H1 (cell line): ENCODE measurements at regions not wholly inside any gene's neighbourhood (a gene's known extent, or its start where the extent isn't known, plus 50 kb on each side); places are given as distances from the start of the nearest gene placed in this dataset.

Experiments used
- CTCF ChIA-PET: fragments of 300-600 bp; sonication (Branson Sonifier 250); formaldehyde crosslinking; loops from one replicate; lab custom pipeline; 2021; ENCODE audit not compliant: partially characterized antibody; lab: Charles Lee
- POLR2A ChIA-PET: fragments of 300-600 bp; sonication (Branson Sonifier 250); formaldehyde crosslinking; loops from one replicate; lab custom pipeline; 2021; ENCODE audit warnings: inconsistent platforms; ENCODE audit not compliant: partially characterized antibody; lab: Charles Lee
- DNase-seq, 2 experiments: peaks; one replicate each; pipeline versions ENCODE4 v3.0.0 to v3.0.0-alpha.2; 2010 to 2022; ENCODE audit warnings: low spot score in 2 of 2, low read depth in 1 of 2, mixed read lengths in 1 of 2
- FAIRE-seq: peaks from 2 replicates; lab custom pipeline; 2011; peaks lifted over from hg19 to GRCh38; lab: Jason Lieb, UNC
- H2AFZ ChIP-seq: 2 replicates; pipeline ENCODE4 v1.8.1; 2012; ENCODE audit warnings: low read length, inconsistent platforms
- H2AK5ac ChIP-seq: 2 replicates; pipeline ENCODE4 v1.6.1; 2013; ENCODE audit warnings: low read depth, low read length
- H2BK120ac ChIP-seq: replicated peaks from 2 replicates; pipeline ENCODE3; 2013; ENCODE audit warnings: low read depth, low read length, inconsistent platforms
- H2BK12ac ChIP-seq: 2 replicates; pipeline ENCODE4 v1.6.1; 2013; ENCODE audit warnings: low read depth, low read length
- H2BK15ac ChIP-seq: 2 replicates; pipeline ENCODE4 v1.6.1; 2013; ENCODE audit warnings: low read length
- H2BK20ac ChIP-seq: 2 replicates; pipeline ENCODE4 v1.6.1; 2013; ENCODE audit warnings: low read length
- H2BK5ac ChIP-seq: 2 replicates; pipeline ENCODE4 v1.6.1; 2013; ENCODE audit warnings: low read depth, low read length
- H3K14ac ChIP-seq: 2 replicates; pipeline ENCODE4 v1.6.1; 2013; ENCODE audit warnings: inconsistent platforms; ENCODE audit not compliant: insufficient read length
- H3K18ac ChIP-seq: 2 replicates; pipeline ENCODE4 v1.6.1; 2013; ENCODE audit warnings: low read length; ENCODE audit errors: extremely low read depth
- H3K23ac ChIP-seq: 2 replicates; pipeline ENCODE4 v1.6.1; 2013; ENCODE audit warnings: inconsistent platforms; ENCODE audit not compliant: insufficient read length
- H3K23me2 ChIP-seq: 2 replicates; pipeline ENCODE4 v1.6.1; 2013; ENCODE audit warnings: low read depth, low read length
- H3K27ac ChIP-seq: 2 replicates; pipeline ENCODE4 v1.6.1; 2011; ENCODE audit warnings: low read depth, low read length, inconsistent platforms
- H3K27me3 ChIP-seq, 4 experiments: replicated peaks in 1 of 4; 1 replicate in 1 of 4; 2 replicates in 3 of 4; pipeline versions ENCODE4 v1.6.1 to v1.8.1; 2011 to 2013; ENCODE audit warnings: low read length in 3 of 4, mild to moderate bottlenecking in 3 of 4, inconsistent platforms in 2 of 4, mixed read lengths in 2 of 4, moderate library complexity in 1 of 4; ENCODE audit not compliant: control insufficient read depth in 3 of 4, insufficient read depth in 3 of 4; ENCODE audit errors: extremely low read depth in 1 of 4
- H3K36me3 ChIP-seq, 4 experiments: 2 replicates each; pipeline versions ENCODE4 v1.6.1 to v1.8.1; 2011 to 2013; ENCODE audit warnings: mild to moderate bottlenecking in 4 of 4, low read length in 3 of 4, moderate library complexity in 2 of 4, control low read depth in 1 of 4, inconsistent platforms in 1 of 4; ENCODE audit not compliant: insufficient read depth in 4 of 4, control insufficient read depth in 2 of 4
- H3K4ac ChIP-seq: replicated peaks from 2 replicates; pipeline ENCODE3; 2013; ENCODE audit warnings: low read length, low read depth, mixed read lengths, inconsistent platforms; ENCODE audit not compliant: insufficient read length
- H3K4me1 ChIP-seq, 4 experiments: replicated peaks in 1 of 4; 1 replicate in 1 of 4; 2 replicates in 3 of 4; pipeline versions ENCODE4 v1.6.1 to v1.8.1; 2011 to 2013; ENCODE audit warnings: low read length in 3 of 4, inconsistent platforms in 2 of 4, mixed read lengths in 1 of 4; ENCODE audit not compliant: insufficient read depth in 4 of 4, control insufficient read depth in 3 of 4
- H3K4me2 ChIP-seq, 2 experiments: 2 replicates each; pipeline versions ENCODE4 v1.6.1 to v1.8.1; 2011 to 2013; ENCODE audit warnings: low read depth in 2 of 2, low read length in 2 of 2, control low read depth in 1 of 2, inconsistent platforms in 1 of 2, mild to moderate bottlenecking in 1 of 2; ENCODE audit not compliant: insufficient read depth in 1 of 2
- H3K4me3 ChIP-seq, 4 experiments: fragments of 200-600, 300-600 bp in 1 of 4; sonication (generic), shearing (Covaris generic), sonication (Bioruptor Twin) in 1 of 4; 2 replicates each; pipeline versions ENCODE4 v1.5.1 to v1.8.1; 2011 to 2016; ENCODE audit warnings: low read length in 4 of 4, low read depth in 3 of 4, control low read depth in 2 of 4, inconsistent platforms in 2 of 4, mild to moderate bottlenecking in 2 of 4, mixed read lengths in 1 of 4, moderate library complexity in 1 of 4; ENCODE audit not compliant: insufficient read depth in 2 of 4; ENCODE audit errors: extremely low read depth in 1 of 4
- H3K56ac ChIP-seq: replicated peaks from 2 replicates; pipeline ENCODE3; 2013; ENCODE audit warnings: low read depth, mild to moderate bottlenecking, mixed read lengths, low read length, inconsistent platforms; ENCODE audit not compliant: insufficient read length
- H3K79me1 ChIP-seq: 2 replicates; pipeline ENCODE4 v1.6.1; 2013; ENCODE audit warnings: low read depth, low read length, control low read depth
- H3K79me2 ChIP-seq, 2 experiments: 2 replicates each; pipeline versions ENCODE4 v1.6.1 to v1.8.1; 2012 to 2013; ENCODE audit warnings: low read length in 2 of 2, mild to moderate bottlenecking in 2 of 2, inconsistent platforms in 1 of 2; ENCODE audit not compliant: insufficient read depth in 2 of 2, control insufficient read depth in 1 of 2
- H3K9ac ChIP-seq, 4 experiments: replicated peaks in 1 of 4; 1 replicate in 1 of 4; 2 replicates in 3 of 4; pipeline versions ENCODE4 v1.6.1 to v1.8.1; 2011 to 2013; ENCODE audit warnings: low read depth in 3 of 4, low read length in 3 of 4, control low read depth in 2 of 4, mild to moderate bottlenecking in 2 of 4, moderate library complexity in 2 of 4, inconsistent platforms in 1 of 4; ENCODE audit errors: extremely low read depth in 1 of 4
- H3K9me3 ChIP-seq, 2 experiments: 2 replicates each; pipeline versions ENCODE4 v1.6.1 to v1.8.1; 2012 to 2013; ENCODE audit warnings: mild to moderate bottlenecking in 2 of 2, moderate library complexity in 2 of 2, control low read depth in 1 of 2, inconsistent platforms in 1 of 2, low read depth in 1 of 2, low read length in 1 of 2, mixed read lengths in 1 of 2; ENCODE audit not compliant: insufficient read depth in 2 of 2
- H4K20me1 ChIP-seq, 2 experiments: replicated peaks in 1 of 2; 2 replicates each; pipeline versions ENCODE3 to v1.8.1; 2011 to 2013; ENCODE audit warnings: inconsistent platforms in 2 of 2, low read length in 2 of 2, mild to moderate bottlenecking in 1 of 2; ENCODE audit not compliant: insufficient read depth in 2 of 2, control insufficient read depth in 1 of 2
- H4K5ac ChIP-seq: 2 replicates; pipeline ENCODE4 v1.6.1; 2013; ENCODE audit warnings: low read length, low read depth, mixed read lengths, inconsistent platforms; ENCODE audit not compliant: insufficient read length
- H4K8ac ChIP-seq: 2 replicates; pipeline ENCODE4 v1.8.0; 2013; ENCODE audit warnings: mild to moderate bottlenecking, moderate library complexity, low read length, inconsistent platforms; ENCODE audit not compliant: insufficient read depth; ENCODE audit errors: extremely low read depth
- H4K91ac ChIP-seq: replicated peaks from 2 replicates; pipeline ENCODE3; 2013; ENCODE audit warnings: low read length, mixed read lengths, inconsistent platforms; ENCODE audit not compliant: insufficient read length
- KDM5A ChIP-seq: fragments of 200-600 bp; IDR thresholded peaks from 2 replicates; pipeline ENCODE4 v1.7.1; 2012; ENCODE audit warnings: mild to moderate bottlenecking, low read length, inconsistent platforms, mixed read lengths
- RAD21 ChIP-seq, 2 experiments: IDR thresholded peaks in 1 of 2; conservative IDR thresholded peaks in 1 of 2; 2 replicates each; pipeline ENCODE4 v1.6.1; 2011; ENCODE audit warnings: low read depth in 2 of 2, low read length in 2 of 2, improper control_type of control experiment in 1 of 2, inconsistent platforms in 1 of 2, mild to moderate bottlenecking in 1 of 2, moderate library complexity in 1 of 2
- RFX5 ChIP-seq: IDR thresholded peaks from 2 replicates; pipeline ENCODE4 v1.6.1; 2011; ENCODE audit warnings: low read depth, low read length, improper control_type of control experiment, borderline replicate concordance
- WGBS, 2 experiments: shearing (Covaris generic) in 1 of 2; methylation state at CpG; one replicate each; pipeline versions ENCODE4 v1.1.6 to v1.1.7; 2013 to 2015; ENCODE audit warnings: low lambda C conversion rate in 2 of 2, mixed read lengths in 2 of 2, inconsistent platforms in 1 of 2, low coverage in 1 of 2, missing lambda C conversion rate in 1 of 2; ENCODE audit not compliant: insufficient replicate concordance in 2 of 2, insufficient coverage in 1 of 2, insufficient read length in 1 of 2; ENCODE audit errors: extremely low coverage in 1 of 2, missing lambda C conversion rate in 1 of 2; 5-methylcytosine and 5-hydroxymethylcytosine counted together

DNA sequence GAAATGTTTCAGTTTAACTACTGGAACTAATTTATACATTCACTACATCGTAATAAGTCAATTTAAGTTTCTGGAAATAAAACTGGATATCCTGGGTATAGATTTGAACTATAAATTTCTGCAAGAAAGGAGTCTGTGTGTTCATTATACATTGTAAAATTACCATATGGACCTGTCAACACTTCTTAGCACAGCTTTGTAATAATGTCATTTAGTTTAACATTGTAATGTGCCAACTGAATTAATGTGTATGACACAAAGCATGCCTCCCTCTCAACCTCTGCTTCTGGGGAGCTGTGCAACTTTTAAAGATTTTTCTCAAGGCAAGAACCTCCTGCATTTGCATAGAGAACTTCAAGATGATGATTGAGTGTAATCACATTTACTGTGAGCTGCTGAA lies 213.7 kb upstream of the GALNT5 start:
- Histone ChIP-seq H3K79me1 (no peaks in the 10 kb centered on the region), H4K91ac (no peak overlapping the region), H3K36me3 (no peaks in the 10 kb centered on the region), H2BK5ac (no peak overlapping the region), H3K4me3 (no peak overlapping the region), H2BK120ac (no peak overlapping the region), H3K14ac (no peak overlapping the region), H2AK5ac (no peak overlapping the region), H3K4me2 (no peak overlapping the region), H3K27me3 (no peaks in the 10 kb centered on the region), H2AFZ (no peak overlapping the region), H3K23me2 (no peaks in the 10 kb centered on the region), H3K9me3 (no peaks in the 10 kb centered on the region), H2BK20ac (no peak overlapping the region), H3K56ac (no peak overlapping the region), H4K8ac (no peak overlapping the region), H3K4ac (no peak overlapping the region), H4K20me1 (no peaks in the 10 kb centered on the region), H3K23ac (no peak overlapping the region), H4K5ac (no peak overlapping the region), H2BK12ac (no peak overlapping the region), H3K18ac (no peak overlapping the region), H3K79me2 (no peaks in the 10 kb centered on the region), H3K4me1 (no peaks in the 10 kb centered on the region), H3K27ac (no peak overlapping the region), H2BK15ac (no peak overlapping the region), H3K9ac (no peak overlapping the region)
- ChIA-PET CTCF (no interaction called here), POLR2A (no interaction called here)
- TF ChIP-seq RAD21 (IDR thresholded peaks at IDR 0.05 in 1 of 2, conservative IDR thresholded peaks at IDR 0.05 in 1 of 2; ENCODE audit: low read depth in 2 of 2, low read length in 2 of 2) (no peak), RFX5 (no peak), KDM5A (no peak)
- DNase-seq = no peak
- no peak for FAIRE-seq
- 94% methylated on average over 1 of the region's 1 CpG; no CpG with 5 or more reads in 1 of the 2 experiments for WGBS, 2 experiments
